ENCODE measurements at regions not wholly inside any gene's neighbourhood (a gene's known extent, or its start where the extent isn't known, plus 50 kb on each side); places are given as distances from the start of the nearest gene placed in this dataset.

GRCh38 chr6:151166180-151166579, 73.6 kb upstream of the AKAP12 start:
- Histone ChIP-seq H4K91ac (ENCODE audit: insufficient read length, low read depth, low read length) (no peak overlapping the region), H2AK5ac (ENCODE audit: insufficient read length, low read length) (no peak overlapping the region), H2BK15ac (ENCODE audit: low read depth, low read length) (no peak overlapping the region), H2AFZ (ENCODE audit: low read length) (no peak overlapping the region), H4K20me1 (ENCODE audit: control insufficient read depth, insufficient read depth, insufficient read length) (no peaks in the 10 kb centered on the region), H2BK5ac (ENCODE audit: insufficient read length, low read length) (no peak overlapping the region), H2BK12ac (ENCODE audit: insufficient read length, low read depth, low read length) (no peak overlapping the region), H2BK120ac (ENCODE audit: low read depth, low read length, poor library complexity, severe bottlenecking) (no peak overlapping the region), H3K18ac (ENCODE audit: insufficient read length, low read depth, low read length) (no peak overlapping the region), H3K9ac (ENCODE audit: extremely low read depth, insufficient read length, low read length) (no peak overlapping the region), H3K14ac (ENCODE audit: insufficient read depth, low read length) (no peak overlapping the region), H3K23me2 (ENCODE audit: insufficient read length, low read depth, low read length, poor library complexity, severe bottlenecking) (no peaks in the 10 kb centered on the region), H3T11ph (ENCODE audit: low read length) (no peak overlapping the region), H4K5ac (ENCODE audit: insufficient read length, low read depth, low read length) (no peak overlapping the region), H3K27me3 (ENCODE audit: insufficient read depth, low read length) (no peaks in the 10 kb centered on the region), H3K79me2 (ENCODE audit: insufficient read depth, low read length) (no peaks in the 10 kb centered on the region), H3K4me2 (ENCODE audit: insufficient read depth, insufficient read length, low read length) (no peak overlapping the region), H2BK20ac (ENCODE audit: low read depth, low read length, poor library complexity, severe bottlenecking) (no peak overlapping the region), H3K27ac (ENCODE audit: insufficient read length, low read depth, low read length) (no peak overlapping the region), H3K4me1 (ENCODE audit: insufficient read depth, low read length) (no peaks in the 10 kb centered on the region), H3K9me3 (ENCODE audit: control insufficient read depth, low read depth, low read length) (no peaks in the 10 kb centered on the region), H3K4ac (ENCODE audit: low read depth, low read length) (no peak overlapping the region), H3K56ac (ENCODE audit: insufficient read length, low read depth, low read length) (no peak overlapping the region), H3K79me1 (ENCODE audit: insufficient read depth, low read depth, low read length, poor library complexity, severe bottlenecking) (no peaks in the 10 kb centered on the region), H4K8ac (replicated peaks; ENCODE audit: insufficient read length, low read depth, low read length) (no peak overlapping the region), H3K23ac (ENCODE audit: insufficient read length, low read depth, low read length) (no peak overlapping the region)
- Mint-ChIP-seq H3K4me1 (peaks cover 9 to 11% of the 10 kb centered on the region in 2 experiments), H3K27ac (no peak overlapping the region), H3K36me3 (ENCODE audit: insufficient read depth in 1 of 3, low read depth in 3 of 3) (no peaks in the 10 kb centered on the region), H3K9me3 (no peaks in the 10 kb centered on the region), H3K4me3 (no peak overlapping the region), H3K27me3 (ENCODE audit: low read depth) (peaks cover 5% of the 10 kb centered on the region)
- WGBS (ENCODE audit: extremely low coverage, insufficient read length, low lambda C conversion rate): no CpG with 5 or more reads among the region's 1 CpG
- no peak for DNase-seq
- TF ChIP-seq CTCF (conservative IDR thresholded peaks at IDR 0.05): no peak

All from H9 (cell line).